HuH-7.5 (cell line): ENCODE measurements at regions not wholly inside any gene's neighbourhood (a gene's known extent, or its start where the extent isn't known, plus 50 kb on each side); places are given as distances from the start of the nearest gene placed in this dataset.

Experiments used
- DNase-seq: peaks from one replicate; pipeline ENCODE4 v3.0.0; 2011; ENCODE audit warnings: low spot score

DNA sequence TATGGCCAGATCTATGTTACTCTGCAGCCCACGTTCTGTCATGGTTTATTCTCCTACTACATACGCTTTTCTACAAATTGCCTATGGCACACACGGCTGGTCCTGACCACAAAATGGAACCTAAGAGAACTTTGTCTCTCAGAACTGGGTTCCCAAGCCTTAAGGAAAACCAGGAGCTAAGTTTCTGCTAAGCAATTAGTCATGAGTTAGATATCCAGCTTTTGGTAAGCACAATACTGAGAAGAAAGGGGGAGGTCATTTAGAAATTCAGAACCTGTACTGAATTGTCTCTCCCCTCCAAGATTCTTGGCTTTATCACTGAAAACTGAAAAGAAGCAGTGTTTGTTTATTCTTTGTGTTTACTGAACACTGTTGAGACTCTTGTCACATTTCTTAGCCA lies 283.5 kb upstream of the TANK start:
- no peak for DNase-seq

DNA sequence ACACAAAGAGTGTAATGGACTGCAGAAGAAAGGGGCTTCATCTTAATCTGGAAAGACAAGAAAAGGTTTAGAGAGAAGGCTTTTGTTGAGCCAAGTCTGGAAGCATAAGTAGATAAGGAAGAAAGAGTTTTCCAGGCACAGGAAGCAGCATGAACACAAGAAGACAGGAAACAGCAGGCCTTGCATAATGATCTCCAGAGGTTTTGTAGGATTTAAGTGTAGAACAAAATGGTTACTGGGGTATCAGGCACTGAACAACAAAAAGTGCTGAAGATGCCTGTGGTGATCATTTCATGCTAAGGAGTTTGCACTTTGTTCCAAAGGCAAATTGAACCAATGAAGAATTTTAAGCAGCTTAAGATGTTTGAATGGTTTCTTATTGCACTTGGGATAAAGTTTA lies 281.6 kb upstream of the TANK start:
- DNase-seq = no peak

DNA sequence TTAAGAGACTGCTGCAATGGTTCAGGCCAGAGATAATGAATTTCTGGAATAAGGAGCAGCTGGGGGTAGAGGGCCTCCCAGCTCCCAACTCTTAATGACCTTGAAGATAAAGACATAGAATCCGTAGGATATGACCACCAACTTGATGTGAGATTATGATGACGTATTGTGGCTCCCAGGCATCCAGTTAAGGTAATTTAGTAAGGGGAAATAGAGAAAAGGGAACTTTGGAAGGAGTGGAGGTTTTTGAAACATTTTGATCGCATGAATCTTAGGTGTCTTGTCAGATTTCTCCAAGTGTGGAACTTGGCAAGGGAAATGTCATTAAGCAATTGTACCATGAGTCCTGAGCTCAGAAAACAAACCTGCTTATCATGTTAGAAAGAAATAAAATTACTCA lies 277.3 kb upstream of the TANK start:
- no peak for DNase-seq

DNA sequence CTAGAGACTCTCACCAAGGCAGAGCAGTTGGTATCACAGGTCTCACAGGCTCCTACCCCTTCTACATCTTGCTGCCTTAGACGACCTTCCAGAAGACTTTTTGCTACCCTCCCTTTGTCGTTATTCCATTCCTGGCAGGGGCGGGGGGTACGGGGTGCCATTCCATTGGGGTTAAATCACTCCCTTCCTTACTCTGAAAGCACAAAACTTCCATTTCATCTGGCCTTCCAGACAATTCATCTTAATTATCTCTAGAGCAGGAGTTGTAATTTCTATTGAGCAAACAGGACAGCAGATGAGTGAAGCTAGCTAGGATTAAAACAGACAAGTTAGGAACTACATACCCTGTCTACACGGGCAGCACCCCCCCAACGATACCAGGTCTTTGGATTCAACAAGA lies 276.2 kb upstream of the TANK start:
- no peak for DNase-seq

DNA sequence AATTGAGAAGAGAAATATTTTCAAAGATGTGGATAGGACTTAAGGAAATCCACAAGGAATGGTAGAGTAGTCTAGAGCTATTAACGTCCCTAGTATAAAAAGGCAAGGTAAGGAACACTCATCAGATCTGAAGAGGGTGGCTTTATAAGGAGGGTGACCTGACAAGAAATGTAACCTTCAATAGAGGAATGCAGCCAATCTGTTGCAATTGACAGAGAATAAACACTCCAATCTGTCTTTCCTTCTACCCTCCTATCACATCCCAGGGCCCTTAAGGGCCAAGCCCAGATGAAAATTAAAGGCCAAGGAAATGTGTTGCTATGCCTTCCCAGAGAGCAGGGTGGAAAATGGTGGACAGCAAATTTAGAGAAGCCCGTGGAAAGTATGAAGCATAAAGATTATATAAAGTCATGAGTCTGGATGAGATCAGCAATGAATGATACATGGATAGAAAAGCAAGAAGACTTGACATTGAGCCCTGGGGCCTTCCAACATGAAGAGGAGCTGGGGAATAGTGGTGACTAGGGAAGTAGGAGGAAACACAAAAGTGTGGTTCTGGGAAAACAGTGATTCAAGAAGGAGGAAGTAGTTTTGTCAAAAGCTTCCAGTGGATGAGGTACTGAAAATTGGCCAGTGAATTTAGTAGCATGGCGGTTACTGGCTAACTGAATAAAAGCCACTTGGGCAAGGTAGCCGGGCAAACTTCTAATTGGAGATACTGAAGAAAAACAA lies 270.6 kb upstream of the TANK start:
- no peak for DNase-seq

DNA sequence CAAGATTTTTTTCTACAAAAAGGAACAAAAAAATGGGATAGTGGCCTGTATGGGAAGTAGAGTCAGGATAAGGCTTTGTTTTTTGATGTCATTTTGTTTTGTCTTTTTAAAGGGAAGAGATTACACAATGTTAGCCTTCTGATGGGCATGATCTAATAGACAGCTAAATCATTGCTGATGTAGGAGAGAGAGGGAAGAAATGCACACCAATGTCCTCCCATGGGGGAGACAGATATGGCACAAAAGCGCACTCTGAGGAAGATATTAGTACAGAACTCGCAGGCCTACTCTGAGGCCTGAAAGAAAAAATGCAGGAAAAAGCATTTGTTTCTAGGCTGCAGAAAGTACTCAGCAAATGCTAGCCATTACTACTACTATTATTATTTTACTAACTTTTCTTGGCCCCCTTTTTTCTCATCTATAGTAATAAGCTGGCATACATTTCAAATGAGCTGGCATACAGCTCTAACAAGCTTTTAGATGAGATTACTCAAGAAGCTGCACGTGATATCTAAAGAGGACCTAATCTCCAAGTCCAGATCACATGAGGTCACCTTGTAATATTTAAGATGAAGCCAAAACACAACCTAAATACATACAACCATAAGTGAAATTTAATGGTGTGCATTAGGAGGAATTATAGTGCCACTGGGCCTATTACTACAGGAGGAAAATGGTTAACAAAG lies 269.4 kb upstream of the TANK start:
- no peak for DNase-seq

DNA sequence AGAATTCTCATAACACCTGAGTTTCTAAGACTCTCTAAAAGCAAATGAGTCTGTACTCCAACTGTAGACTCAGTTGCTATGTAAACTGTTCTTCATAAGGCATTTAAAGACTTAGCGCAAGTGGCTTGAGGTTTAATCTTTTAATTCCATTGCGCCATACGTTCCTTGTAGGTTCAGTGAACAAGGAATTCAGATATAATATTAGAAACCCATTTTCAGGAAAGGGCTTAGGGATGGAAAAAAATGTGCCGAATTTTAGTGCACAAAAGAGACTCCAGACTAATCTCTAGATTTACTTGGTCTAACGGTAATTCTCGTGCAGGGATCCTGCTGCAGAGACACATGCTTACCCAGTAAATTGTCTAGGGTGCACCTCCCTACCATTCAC lies 268.9 kb upstream of the TANK start:
- no peak for DNase-seq

DNA sequence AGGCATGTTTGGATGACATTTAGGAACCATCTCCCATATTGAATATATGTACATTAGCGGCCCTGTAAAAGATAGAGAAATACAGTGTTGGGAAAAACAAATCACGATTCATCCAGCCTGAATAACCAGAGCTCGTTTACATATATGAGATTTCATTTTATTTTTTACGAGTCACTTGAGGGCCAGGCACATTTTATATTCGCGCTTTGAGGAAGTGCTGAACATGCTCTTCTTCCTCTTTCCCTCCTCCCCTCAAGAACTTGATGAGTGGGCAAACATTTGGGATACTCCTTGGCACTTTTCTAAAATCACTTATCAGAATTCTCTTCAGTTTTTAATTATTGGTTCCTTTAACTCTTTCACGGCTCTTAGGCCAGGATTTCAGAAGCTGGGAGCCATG lies 268.0 kb upstream of the TANK start:
- DNase-seq = no peak

DNA sequence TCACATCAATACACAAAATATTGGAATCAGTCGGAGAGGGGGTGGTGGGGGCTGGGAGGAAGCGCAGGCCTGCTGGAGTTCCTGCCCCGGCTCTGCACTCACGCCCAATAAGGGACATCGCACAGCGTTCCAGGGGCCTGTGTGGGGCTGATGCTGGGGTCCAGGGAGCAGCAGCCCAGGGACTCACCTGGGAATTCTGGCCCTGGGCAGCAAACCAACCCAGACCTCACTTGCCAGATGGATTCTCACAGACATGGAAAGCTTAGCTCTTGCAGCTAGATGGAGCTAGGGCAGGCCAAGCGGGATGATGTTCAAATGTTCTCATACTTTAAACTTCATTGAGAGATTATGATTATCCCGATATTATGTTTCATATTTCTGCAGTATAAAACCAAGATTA lies 266.6 kb upstream of the TANK start:
- no peak for DNase-seq

DNA sequence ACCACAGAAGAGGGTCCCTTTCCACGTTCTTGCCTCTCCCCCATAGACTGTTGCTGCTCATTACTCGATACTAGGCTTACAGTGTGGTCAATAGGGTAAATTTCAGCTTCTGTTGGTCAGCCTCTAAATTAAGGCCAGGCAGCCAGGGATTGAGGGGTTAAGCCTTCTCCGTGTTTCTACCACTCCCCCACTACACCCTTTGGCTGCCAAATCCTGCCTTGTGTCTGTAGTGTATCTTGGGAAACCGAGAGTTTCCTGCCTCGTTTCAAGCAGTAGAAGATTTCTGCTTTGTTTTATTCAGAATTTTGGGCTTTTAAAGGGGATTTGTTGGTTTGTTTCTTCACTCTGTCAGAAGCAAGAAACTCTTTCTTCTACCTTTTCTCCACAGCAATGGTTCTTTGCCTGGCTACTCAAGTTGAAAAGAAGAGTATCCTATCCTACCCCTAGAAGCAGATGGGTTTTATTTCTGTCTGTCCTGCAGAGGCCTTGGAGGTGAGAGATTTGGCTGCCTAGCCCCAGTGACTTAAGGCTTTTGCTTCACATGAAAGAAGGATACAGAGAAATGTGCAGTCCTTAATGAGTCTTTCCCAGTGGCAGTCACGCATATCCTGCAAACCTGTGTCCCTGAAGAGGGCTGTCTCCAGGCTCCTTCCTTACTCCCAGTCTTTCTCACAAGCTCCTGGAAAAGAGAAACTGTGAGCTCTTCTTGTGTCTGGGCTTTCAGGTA lies 261.5 kb upstream of the TANK start:
- no peak for DNase-seq

DNA sequence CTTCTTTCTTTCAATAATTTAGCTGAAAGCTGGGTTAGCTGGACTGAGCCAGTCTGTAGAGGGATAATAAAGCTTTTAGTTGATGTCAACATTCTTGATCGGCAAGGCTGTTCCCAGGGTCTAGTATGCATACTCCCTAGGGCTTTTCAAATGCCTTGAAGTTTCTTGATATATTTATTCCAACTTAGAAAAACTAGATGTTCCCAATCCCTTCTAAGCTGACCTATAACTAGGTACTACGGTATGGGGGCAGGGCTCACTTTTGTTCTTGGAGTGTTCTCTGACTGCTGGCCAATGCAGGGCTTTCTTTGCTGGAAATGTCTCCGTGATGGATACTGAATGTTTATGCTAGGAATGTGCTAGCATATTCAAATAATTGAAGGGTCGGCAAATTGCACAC lies 258.6 kb upstream of the TANK start:
- no peak for DNase-seq

DNA sequence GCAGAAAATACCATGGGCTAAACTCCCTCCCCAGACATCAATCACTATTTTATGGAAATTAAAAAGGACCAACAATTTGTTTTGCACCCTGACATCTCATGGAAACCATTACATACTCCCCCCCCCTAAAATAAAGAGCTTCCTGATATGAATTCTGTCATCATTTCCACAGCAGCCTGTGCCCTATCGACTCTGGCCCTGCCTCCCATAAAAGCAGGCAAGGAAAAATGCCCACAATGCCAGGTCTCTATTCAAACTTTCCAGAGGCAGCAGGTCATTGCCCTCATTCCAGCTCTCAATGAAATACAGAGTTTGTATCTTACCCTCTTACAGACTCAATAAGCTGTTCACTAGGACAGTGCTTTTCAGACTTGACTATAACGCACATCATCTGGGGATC lies 254.4 kb upstream of the TANK start:
- DNase-seq = no peak

DNA sequence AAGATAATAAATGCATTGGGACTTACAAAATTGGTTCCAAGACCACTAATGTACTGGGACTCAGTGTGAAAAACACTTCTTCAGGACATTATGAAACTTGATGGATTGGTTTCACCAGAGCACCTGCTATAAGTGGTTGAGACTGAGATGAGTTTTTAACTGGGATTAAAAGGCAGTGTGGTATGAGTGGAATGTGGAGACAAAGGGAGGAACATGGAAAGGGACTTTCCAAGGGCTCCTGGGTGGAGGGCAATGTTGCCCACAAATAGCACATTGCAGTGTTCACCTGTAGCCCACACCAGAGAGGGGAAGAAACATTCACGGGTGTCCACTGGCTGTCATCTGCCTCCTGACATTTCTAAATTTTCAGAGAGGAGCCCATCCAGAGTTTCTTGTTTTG lies 253.3 kb upstream of the TANK start:
- no peak for DNase-seq

DNA sequence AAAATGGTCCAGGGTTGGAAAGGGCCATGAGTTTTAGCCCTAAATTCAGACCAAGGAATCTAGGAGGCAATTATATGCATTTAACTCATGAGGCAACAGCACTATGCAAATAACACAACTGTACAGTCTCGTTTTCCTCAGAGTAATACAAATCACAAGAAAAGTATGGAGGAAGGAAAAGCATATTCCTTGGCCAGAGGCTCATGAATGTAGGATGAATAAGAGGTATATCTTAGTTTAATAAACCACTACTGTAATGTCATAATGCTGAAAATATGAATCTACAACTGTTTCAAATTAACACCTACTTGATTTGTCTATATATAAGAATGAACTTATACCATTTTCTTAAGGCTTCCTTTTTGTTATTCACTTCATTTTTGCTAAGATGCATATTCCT lies 252.5 kb upstream of the TANK start:
- no peak for DNase-seq

DNA sequence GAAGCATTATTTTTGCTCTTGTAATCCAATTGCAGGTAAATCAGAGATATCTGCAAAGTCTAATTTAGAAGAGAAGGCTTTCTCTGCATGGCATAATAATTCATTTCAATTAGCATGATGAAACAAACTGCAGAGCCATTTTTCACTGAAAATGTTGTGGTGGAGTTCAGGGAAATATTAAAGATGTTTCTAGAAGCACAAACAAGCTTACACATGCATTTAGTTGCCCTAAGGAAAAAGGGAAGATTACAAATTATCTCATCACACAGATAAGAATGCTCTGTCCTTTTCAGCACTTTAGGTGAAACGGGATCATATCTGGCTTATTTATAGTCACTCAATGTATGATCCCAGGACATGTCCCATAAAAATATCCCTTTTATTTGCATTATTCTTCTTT lies 252.1 kb upstream of the TANK start:
- DNase-seq = no peak

DNA sequence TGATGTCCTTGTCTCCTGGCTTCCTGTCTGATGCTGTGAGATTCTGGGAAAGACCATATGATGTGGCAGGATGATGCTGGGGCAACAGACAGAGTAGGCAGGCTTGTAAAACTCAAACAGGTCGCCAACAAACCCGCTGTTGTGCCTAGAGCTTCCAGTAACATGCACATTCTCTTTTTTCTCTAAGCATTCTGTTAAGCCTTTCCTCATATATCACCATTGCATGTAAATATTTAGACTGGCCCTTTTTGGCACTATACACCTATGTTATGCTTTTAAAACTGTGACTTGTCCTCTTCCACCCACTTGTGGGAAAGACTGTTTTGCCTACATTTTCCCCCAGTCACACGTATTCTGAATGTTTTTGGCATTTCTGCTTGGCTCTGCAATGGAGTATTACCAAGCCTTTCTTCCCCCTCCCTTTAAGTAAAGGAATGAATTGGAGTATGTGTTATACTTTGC lies 250.4 kb upstream of the TANK start:
- DNase-seq = no peak

DNA sequence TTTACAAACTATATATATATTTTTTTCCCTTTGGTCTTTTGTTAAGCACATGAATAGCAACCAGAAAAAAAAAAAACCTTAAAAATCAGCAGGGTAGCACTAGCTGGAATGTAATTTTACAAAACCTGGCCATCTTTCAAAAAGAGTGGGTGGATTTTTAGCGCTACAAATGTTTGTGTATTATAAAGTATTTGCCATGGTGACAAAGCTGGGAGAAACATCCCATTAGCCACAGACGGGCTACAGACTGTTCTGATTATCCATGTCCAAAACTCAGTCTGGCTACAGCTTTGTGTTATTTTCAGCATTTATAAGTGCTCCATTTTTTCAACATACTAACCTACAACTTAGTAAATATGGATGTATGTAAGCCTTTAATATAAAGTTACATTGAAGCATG lies 249.5 kb upstream of the TANK start:
- DNase-seq = no peak

DNA sequence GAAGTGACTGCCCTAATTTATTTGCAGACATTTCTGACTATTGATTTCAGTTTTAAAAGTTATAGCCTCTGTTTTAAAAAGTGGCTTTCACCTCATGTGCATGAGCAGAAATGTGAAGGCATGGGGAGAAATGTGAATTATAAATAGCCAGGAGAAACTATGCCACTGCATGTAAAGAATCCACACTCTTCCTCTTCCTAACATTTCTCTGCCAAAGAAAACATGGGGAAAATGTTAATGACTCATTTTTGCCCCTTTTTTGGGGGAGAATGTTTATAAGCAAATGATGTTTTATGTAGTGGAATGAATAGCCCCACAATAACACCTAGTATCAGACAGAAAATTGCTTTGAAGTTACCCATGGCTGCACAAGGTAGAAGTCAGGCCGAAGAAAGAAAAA lies 249.0 kb upstream of the TANK start:
- DNase-seq = no peak

DNA sequence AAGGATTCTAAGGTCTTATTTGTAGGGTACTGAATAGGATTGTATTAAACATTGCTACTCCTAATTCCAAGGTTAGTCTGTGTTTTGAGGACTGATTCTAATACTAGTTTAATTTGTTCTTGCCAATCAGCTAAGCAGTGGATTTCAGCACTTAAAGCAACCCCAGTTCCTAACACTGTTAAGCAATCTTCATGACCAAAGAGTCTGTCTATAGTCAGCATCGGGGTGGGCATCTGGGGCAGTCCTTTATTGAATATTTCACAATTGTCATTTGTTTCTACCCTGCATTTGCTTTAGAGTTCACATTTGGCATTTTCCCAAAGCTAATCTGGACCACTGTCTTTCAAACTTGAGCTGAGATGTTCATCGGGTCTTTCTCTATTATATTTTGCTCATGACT lies 248.0 kb upstream of the TANK start:
- DNase-seq = no peak

DNA sequence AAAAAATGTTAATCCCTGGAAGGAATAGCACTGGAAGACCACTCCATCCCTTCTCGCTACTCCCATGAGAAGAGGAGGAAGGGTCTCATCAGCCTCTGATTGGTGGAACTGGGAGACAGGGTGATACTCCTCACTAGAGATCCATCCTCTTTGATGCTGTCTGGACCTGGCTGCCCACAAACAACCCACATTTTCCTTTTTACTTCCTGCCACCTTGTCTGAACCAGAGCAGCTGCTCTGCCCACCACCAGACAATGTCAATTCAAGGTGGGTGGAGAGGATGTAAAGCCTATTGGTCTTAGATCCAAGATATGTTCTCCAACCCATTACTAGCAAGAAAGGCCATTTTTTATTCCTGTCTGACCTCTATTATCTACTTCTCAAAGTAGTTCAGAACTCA lies 246.9 kb upstream of the TANK start:
- DNase-seq = no peak

DNA sequence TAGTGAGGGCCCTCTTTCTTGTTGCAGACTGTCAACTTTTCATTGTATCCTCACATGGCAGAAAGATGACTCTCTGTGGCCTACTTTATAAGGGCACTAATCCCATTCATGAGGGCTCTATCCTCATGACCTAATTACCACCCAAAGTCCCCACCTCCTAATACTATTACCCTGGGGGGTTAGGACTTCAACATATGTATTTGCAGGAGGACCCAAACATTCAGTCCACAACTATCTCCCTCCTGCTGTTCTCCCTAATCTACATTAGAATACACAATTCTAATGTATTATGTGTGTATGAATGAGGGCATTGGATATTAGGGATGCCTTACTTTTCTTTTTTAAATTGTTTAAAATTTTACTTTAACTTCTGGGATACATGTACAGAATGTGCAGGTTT lies 246.0 kb upstream of the TANK start:
- DNase-seq = no peak

DNA sequence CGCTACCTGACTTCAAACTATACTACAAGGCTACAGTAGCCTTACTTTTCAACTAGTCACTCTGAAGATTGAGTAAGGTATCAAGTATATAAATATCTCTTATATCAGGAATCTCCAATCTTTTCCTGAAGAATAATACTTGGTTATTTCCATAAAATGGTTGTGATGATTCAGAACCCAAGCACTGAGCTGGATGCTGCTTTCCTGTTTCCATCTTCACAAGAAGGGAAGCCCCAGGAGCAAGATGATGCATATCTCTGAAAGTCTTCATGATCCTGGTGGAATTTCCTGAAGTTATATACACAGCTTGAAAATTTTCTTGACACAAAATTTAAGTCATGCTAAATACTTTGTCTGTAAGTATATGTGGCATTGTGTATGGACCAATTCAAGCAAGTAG lies 243.9 kb upstream of the TANK start:
- no peak for DNase-seq

DNA sequence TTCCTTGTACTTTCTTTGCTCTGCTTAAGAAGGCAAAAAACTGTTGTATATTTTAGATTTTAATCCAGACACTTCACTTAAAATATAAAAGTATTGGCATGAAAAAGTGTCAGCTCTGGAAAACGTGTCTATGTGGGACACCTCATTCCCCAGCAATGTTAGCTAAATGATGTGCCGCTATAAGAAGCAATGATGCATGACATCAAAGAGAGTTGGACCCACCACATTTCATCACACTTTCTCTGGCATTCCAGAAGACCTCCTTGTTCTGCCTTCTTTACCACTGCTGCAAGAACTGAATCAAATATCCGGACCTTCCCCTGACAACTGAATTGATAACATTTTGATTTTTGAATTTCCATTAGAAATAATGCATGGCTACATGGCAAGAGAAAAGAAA lies 242.4 kb upstream of the TANK start:
- no peak for DNase-seq

DNA sequence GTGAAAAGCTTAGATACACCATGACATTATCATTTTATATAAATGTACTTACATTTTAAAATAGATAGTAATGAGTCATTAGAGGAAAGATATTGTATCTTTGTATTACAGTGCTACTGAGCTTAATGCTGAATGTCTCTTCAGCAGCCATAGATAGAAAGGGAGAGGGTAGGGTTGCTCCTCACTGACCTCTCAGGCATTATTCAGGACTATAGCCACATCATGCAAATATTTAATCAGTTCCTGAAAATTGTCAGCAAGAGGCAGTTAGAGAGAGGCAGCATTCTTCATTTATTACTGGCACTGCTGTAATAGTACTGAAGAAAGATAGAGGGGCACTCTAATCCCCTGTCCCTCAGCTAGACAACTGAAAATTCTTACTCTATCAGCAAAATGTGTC lies 242.0 kb upstream of the TANK start:
- DNase-seq = no peak
